ENCODE measurements at regions not wholly inside any gene's neighbourhood (a gene's known extent, or its start where the extent isn't known, plus 50 kb on each side); places are given as distances from the start of the nearest gene placed in this dataset.
"Not testable (repeated sequence)": the region's sequence is repeated elsewhere in the genome, so short reads cannot be mapped to it uniquely, and the experiment has no call there.

DNA sequence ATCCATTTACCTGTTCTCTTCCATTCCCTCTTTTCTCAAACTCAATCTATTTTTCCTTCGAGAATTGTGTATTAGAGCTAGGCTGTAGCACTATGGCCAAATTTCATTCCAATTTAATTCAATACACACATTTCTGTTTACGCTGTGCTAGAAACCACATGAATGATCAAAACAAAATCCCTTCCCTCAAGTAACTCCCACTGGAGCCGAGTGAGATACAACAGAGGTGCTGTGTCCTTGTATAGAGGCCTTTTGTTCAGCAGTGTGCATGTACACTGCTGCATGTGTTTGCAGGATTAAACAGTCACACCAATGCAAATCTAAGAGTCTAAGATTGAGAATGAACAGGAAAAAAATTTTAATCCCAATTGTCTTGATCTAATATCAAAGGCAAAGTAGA, 734.2 kb downstream of the RAPGEF2 start:
- TF ChIP-seq ZNF274 (IDR thresholded peaks at IDR 0.05; ENCODE audit: low read depth, low read length), result no peak
- H3K4me3 ChIP-seq (ENCODE audit: low read length), result no peak overlapping the region

DNA sequence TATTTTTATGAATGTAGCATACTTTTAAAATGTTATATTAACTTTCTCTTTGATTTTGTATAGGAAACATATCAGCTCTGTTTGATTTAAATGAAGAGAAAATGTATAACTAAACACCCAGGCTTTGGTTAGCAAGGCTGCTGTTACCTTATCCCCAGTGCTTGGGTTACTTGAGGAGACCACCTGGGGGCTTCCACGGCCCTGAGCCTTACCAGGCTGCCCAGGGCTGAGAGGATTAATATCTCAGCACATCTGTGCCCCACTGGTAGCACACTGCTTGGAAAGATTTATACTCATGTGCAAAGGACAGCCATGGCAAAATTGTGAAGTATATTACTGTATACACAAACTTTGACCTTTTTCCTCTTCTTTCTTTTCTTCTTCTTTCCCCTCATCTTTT, 752.9 kb downstream of the RAPGEF2 start:
- no peak overlapping the region for H3K4me3 ChIP-seq (ENCODE audit: low read length)
- no peak for TF ChIP-seq ZNF274 (IDR thresholded peaks at IDR 0.05; ENCODE audit: low read depth, low read length)

DNA sequence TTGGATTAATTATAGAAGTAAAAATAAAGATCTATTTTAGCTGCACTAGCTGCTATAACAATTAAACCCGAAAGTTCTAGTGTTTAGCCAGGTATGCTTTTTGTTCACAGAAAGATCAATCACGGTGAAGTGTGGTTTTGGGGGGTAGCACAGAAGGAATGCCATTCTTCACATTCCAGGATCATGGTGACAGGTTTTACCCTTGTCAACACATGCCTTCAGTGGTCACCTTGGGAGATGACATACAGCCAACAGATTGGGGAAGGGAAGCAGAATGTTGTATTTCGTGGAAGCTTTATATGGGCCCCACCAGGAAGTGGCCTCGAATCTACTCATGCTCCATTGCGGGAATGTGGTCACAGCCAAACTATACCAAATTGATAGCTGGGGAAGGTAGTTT, 753.6 kb downstream of the RAPGEF2 start:
- TF ChIP-seq ZNF274 (IDR thresholded peaks at IDR 0.05; ENCODE audit: low read depth, low read length), result no peak
- H3K4me3 ChIP-seq (ENCODE audit: low read length), result no peak overlapping the region

DNA sequence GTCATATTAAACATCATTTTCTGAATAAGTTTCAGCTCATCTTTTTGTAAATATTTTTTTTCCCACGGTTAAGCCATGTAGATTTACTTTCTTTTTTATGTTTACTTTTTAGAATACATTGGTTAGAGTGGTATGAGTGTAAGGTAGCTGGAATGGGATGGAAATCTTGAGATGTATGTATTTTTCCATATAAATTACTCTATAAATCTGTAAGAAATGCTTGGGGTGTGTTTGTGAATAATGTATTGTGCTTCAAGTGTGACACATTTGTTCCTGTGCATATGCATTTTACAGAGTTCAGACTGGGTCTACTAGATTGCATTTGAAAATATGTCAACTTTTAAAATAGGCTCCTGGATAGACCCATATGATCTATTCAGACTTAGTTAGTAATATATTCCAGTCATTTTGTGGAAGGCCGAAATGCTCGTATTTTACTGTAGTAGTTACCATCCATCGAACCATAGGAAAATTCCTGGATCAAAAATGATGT, 756.8 kb downstream of the RAPGEF2 start:
- no peak for TF ChIP-seq ZNF274 (IDR thresholded peaks at IDR 0.05; ENCODE audit: low read depth, low read length)
- no peak overlapping the region for H3K4me3 ChIP-seq (ENCODE audit: low read length)

DNA sequence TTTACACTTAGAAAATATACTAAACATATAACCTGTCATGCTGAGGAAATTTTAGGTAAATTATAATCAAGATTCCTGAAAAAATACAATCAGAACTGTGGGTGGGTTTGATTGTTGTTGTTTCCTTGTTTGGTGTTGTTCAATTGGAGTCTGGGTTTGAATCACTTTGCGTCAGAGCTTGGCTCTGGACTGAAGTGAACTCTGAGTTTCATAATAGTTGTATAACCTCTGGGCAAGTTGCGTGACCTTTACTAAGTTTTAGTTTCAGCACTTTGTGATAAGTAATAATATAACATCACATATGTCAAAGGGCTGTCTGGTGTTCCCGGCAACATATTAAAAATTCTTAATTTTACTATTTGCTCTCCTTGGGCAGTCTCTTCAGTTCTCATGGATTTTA, 758.1 kb downstream of the RAPGEF2 start:
- H3K4me3 ChIP-seq (ENCODE audit: low read length), result no peak overlapping the region
- TF ChIP-seq ZNF274 (IDR thresholded peaks at IDR 0.05; ENCODE audit: low read depth, low read length), result no peak

DNA sequence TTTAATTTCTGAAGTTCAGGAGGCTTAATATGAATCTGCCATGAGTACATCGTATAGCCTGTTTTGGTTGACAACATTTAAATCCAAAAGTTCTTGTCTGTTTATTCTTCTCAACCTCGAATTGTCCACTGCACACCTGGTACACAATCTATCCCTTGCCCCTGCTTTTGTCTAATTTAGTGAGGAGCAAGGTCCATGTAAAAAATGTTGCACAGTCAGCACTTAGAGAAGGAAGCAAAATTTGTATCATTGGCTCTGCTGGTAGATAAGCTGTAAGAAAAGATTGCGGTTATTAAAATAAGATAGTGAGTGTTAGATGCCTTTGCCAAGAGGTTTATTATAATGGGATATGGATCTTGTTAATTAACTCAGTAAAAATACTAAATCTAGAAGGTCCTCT, 761.5 kb downstream of the RAPGEF2 start:
- TF ChIP-seq ZNF274 (IDR thresholded peaks at IDR 0.05; ENCODE audit: low read depth, low read length), result no peak
- H3K4me3 ChIP-seq (ENCODE audit: low read length), result no peak overlapping the region

DNA sequence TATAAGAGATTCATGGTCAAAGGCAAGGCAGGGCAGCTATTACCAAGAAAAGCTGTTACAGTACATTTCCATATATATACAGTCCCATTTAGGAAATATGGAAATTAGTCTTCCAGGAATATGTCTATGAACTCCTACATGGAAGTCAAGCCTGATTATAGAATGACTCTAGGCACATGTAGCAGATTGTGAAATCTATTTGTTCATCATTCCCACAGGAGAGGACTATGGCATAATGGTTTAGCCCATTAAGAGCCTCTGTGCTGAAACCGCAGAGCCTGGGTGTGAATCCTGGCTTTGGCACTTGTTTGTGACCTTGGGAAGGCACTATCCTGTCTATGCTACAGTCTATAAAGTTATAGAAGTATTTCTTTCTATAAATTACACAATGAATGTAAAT, 764.8 kb downstream of the RAPGEF2 start:
- H3K4me3 ChIP-seq (ENCODE audit: low read length), result no peak overlapping the region
- TF ChIP-seq ZNF274 (IDR thresholded peaks at IDR 0.05; ENCODE audit: low read depth, low read length), result no peak

DNA sequence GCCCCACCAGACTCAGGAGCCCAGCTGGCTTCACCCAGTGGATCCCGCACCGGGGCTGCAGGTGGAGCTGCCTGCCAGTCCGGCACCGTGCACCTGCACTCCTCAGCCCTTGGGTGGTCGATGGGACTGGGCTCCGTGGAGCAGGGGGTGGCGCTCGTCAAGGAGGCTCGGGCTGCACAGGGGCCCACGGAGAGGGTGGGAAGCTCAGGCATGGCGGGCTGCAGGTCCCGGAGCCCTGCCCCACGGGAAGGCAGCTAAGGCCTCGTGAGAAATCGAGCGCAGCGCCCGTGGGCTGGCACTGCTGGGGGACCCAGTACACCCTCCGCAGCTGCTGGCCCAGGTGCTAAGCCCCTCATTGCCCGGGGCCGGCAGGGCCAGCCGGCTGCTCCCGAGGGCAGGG, 766.1 kb downstream of the RAPGEF2 start:
- not testable (repeated sequence) for H3K4me3 ChIP-seq (ENCODE audit: low read length)

DNA sequence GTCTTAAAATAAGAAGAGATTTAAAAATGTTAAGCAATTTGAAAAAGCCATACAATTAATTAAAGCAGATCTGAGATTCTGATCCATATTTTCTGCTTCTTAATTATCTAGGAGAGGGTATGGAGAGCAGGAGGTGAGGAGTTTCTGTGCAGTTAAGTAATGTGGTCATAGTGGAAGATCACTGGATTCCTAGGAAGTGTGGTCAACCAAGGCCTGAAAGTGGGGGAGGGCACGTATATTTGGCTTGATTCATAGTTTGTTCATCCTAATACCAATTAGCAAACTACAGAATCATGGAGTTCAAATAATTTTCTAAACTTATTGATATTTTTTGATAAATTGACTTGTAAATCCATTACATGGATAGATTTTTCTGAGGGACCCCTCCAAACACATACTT, 768.3 kb downstream of the RAPGEF2 start:
- no peak for TF ChIP-seq ZNF274 (IDR thresholded peaks at IDR 0.05; ENCODE audit: low read depth, low read length)

DNA sequence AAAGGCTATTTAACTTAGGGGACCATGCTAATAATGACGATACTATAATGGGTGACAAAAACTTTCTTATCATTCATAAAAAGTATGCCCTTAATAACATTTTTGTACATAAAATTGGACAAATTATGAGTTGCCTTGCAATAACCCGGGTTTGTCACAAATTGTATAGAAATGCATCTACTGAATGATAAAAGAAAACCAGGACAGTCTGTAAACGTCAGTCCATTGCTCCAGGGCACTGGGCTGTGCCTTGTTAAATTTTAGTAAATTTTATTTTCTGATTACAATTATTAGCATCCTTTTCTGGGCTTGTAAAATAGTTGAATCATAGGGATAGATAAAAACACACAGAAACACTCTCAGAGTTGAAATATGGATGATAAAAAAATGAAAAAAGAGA, 778.3 kb downstream of the RAPGEF2 start:
- no peak overlapping the region for H3K4me3 ChIP-seq (ENCODE audit: low read length)
- TF ChIP-seq ZNF274 (IDR thresholded peaks at IDR 0.05; ENCODE audit: low read depth, low read length), result no peak

More for the DNA sequence above, 768.3 kb downstream of the RAPGEF2 start:
- no peak overlapping the region for H3K4me3 ChIP-seq (ENCODE audit: low read length)

DNA sequence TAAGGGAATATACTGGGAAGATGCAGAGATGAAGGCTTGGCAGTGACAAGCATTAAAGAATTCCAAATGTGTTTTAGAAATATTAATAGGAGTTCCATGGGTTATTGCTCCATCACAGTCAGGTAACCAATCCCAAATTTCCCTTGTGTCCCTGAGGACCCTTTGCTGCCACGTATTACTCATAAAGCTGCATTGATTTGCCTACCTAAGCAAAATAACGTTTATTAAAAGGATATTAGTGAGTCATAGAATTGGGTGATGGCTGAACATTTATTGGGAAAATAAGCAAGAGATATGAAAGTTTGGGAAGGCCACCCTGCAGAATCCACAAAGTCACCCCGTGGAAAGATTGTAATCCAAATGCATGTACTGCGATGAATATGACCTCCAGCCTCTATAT, 782.1 kb downstream of the RAPGEF2 start:
- TF ChIP-seq ZNF274 (IDR thresholded peaks at IDR 0.05; ENCODE audit: low read depth, low read length), result no peak
- no peak overlapping the region for H3K4me3 ChIP-seq (ENCODE audit: low read length)

DNA sequence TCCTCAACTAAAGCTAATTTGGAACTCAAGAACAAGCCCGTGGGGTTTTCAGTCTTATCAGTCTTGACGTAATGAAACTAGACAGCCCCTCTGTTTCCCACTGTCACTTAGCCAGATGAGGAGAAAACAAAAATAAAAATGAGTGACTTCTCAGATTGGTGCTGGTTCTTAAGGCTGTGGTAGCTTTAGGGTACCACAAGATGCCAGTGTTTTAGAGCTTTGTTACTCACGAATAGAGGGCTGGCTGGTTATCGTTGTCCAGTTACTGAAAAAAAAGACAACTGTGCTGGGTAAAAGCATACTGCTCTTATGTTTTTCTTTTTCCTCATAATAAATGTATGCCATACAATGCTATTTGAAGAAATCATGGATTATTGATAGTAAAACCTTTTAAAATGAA, 796.7 kb downstream of the RAPGEF2 start:
- TF ChIP-seq ZNF274 (IDR thresholded peaks at IDR 0.05; ENCODE audit: low read depth, low read length), result no peak
- no peak overlapping the region for H3K4me3 ChIP-seq (ENCODE audit: low read length)

DNA sequence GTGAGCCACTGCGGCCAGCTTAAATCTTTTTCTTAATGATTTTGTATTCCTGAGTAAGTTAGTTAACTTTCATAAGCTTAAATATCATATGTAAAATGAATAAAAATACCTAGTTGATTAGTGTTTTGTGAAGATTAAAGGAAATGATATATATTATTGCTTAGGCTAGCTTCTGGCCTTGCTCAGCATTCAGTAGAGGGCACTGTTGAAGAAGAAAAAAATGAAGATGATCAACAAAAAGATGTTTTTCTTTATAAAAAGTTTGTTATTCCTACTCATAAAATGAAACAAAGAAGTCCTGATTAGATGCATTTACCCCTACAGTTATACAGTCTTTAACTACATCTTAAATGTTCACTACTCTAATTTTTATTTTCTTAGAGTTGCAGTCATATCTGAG, 797.7 kb downstream of the RAPGEF2 start:
- TF ChIP-seq ZNF274 (IDR thresholded peaks at IDR 0.05; ENCODE audit: low read depth, low read length), result no peak

DNA sequence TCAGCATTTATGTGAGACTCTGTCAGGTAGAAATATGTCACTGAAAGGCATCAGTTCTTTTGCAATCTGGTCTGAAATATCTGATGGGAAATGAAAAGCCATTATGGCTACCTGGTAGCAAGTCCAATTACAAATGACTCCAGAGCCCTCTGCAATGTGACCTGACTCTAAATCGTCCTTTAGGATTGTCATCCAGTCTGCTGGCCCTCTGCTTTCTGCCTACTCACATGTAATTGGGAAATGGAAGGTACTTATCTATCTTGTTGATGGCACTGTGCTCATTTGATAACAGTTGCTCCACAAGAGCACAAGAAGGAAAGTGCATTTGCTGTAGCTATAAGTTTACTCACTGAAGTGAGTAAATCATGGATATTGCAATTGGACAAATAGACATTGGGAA, 799.8 kb downstream of the RAPGEF2 start:
- H3K4me3 ChIP-seq (ENCODE audit: low read length), result no peak overlapping the region
- no peak for TF ChIP-seq ZNF274 (IDR thresholded peaks at IDR 0.05; ENCODE audit: low read depth, low read length)

More for the DNA sequence above, 797.7 kb downstream of the RAPGEF2 start:
- H3K4me3 ChIP-seq (ENCODE audit: low read length), result no peak overlapping the region

DNA sequence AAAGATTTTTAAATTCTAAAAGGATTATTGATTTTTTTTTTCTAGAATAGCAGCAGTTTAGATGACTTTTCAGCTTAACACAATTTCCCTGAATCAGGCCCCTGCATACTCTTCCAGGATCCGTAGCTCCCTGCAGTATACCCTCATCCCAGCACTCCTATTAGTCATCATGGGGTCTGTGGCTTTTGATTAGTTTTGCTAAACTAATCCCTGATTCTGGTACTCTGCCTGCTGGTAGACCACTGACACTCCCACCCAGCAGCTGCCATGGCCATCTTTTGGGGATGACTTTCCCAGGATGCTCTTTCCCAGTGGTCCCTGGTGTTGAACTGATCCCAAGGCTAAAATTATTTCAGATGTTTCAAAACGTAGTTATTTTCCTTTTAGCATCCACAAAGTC, 802.0 kb downstream of the RAPGEF2 start:
- no peak for TF ChIP-seq ZNF274 (IDR thresholded peaks at IDR 0.05; ENCODE audit: low read depth, low read length)
- no peak overlapping the region for H3K4me3 ChIP-seq (ENCODE audit: low read length)

DNA sequence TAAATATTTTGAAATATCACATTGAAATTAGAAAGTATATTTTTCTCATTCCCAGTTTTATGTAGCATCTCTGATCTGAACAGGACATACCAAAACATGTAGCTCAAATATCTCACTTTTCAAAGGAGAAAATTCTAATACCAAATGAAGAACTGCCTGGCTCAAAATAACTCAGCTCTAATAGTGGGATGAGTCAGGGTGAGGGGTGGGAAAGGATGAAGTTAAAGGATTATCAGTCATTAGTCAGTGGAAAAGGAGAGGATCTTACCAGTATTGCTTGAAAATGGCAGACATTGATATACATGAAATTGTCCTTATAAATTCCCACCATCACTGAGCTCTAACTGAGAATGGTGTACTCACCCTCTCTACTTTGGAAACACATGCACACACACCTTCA, 803.2 kb downstream of the RAPGEF2 start:
- TF ChIP-seq ZNF274 (IDR thresholded peaks at IDR 0.05; ENCODE audit: low read depth, low read length), result no peak

More for the DNA sequence above, 803.2 kb downstream of the RAPGEF2 start:
- H3K4me3 ChIP-seq (ENCODE audit: low read length), result no peak overlapping the region

Measured in GM08714 (cell line).